ENCODE measurements at regions not wholly inside any gene's neighbourhood (a gene's known extent, or its start where the extent isn't known, plus 50 kb on each side); places are given as distances from the start of the nearest gene placed in this dataset.

DNA sequence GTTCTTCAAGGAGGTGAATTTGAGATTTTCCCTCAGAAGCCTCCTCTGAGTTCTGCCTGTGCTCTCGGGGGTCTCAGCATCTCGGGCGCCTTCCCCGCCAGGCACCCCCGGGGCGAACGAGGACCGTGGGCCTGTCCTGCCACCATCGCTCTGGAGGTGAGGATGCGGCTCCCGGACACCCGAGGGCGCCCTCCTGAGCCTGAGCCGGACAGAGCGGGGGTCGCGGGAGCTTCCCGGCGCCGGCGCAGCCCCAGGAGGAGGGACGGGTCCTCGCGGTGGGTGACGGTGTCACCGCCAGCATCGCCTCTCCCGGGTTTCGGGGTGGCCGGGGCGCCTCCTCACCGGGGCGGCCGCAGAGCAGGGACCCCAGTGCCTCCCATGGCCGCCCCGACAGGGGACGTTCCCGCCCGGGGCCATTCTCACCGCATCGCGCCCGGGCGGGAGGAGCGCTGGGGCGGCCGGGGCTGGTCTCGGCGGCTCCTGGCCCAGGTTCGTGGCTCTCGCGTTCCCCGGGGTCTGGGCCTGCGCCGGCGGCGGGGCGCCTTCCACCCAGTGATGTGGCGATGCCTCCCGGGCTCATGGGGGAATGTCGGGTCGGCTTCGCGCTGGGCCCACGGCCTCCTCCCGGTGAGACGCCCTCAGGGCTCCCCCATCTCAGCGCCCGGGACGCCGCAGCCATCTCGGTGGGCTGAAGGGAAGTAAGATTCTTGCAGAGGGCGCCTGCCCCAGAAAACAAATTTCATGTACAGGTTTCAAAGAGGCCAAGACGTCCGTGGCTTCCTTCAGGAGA, 210.5 kb downstream of the ERMARD start:
- TF ChIP-seq, protein P1, sequence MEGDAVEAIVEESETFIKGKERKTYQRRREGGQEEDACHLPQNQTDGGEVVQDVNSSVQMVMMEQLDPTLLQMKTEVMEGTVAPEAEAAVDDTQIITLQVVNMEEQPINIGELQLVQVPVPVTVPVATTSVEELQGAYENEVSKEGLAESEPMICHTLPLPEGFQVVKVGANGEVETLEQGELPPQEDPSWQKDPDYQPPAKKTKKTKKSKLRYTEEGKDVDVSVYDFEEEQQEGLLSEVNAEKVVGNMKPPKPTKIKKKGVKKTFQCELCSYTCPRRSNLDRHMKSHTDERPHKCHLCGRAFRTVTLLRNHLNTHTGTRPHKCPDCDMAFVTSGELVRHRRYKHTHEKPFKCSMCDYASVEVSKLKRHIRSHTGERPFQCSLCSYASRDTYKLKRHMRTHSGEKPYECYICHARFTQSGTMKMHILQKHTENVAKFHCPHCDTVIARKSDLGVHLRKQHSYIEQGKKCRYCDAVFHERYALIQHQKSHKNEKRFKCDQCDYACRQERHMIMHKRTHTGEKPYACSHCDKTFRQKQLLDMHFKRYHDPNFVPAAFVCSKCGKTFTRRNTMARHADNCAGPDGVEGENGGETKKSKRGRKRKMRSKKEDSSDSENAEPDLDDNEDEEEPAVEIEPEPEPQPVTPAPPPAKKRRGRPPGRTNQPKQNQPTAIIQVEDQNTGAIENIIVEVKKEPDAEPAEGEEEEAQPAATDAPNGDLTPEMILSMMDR (IDR thresholded peaks at IDR 0.05) = peak in 6 of 7 experiments; percentile 11 to 45 (median 28)
- no peak for TF ChIP-seq POLR2A (IDR thresholded peaks at IDR 0.05)

Data from body of pancreas (tissue), 4 donors.